ENCODE measurements at regions not wholly inside any gene's neighbourhood (a gene's known extent, or its start where the extent isn't known, plus 50 kb on each side); places are given as distances from the start of the nearest gene placed in this dataset.

- Histone ChIP-seq H3K27me3 (ENCODE audit: control insufficient read depth, insufficient read depth, low read length) (no peaks in the 10 kb centered on the region), H3K27ac (ENCODE audit: insufficient read depth, low read length) (no peak overlapping the region), H2AFZ (ENCODE audit: low read length) (no peak overlapping the region), H4K20me1 (ENCODE audit: control insufficient read depth, extremely low read depth, insufficient read depth, low read length) (no peaks in the 10 kb centered on the region), H3K4me3 (replicated peaks in 1 of 4; ENCODE audit: control extremely low read depth in 1 of 4, insufficient read depth in 1 of 4, low read depth in 3 of 4, low read length in 4 of 4) (no peak overlapping the region), H3K4me2 (ENCODE audit: extremely low read depth, insufficient read depth, low read length) (no peak overlapping the region), H3K9me3 (ENCODE audit: control insufficient read depth, insufficient read depth, low read depth, low read length) (no peaks in the 10 kb centered on the region), H3K36me3 (ENCODE audit: control insufficient read depth, insufficient read depth, low read length) (no peaks in the 10 kb centered on the region), H3K4me1 (ENCODE audit: control insufficient read depth, extremely low read depth, insufficient read depth, low read length) (no peaks in the 10 kb centered on the region), H3K9ac (ENCODE audit: insufficient read depth, low read length) (no peak overlapping the region), H3K79me2 (ENCODE audit: control insufficient read depth, insufficient read depth, low read length) (no peaks in the 10 kb centered on the region)
- DNase-seq (ENCODE audit: low read depth in 2 of 2): no peak
- TF ChIP-seq, protein P1, sequence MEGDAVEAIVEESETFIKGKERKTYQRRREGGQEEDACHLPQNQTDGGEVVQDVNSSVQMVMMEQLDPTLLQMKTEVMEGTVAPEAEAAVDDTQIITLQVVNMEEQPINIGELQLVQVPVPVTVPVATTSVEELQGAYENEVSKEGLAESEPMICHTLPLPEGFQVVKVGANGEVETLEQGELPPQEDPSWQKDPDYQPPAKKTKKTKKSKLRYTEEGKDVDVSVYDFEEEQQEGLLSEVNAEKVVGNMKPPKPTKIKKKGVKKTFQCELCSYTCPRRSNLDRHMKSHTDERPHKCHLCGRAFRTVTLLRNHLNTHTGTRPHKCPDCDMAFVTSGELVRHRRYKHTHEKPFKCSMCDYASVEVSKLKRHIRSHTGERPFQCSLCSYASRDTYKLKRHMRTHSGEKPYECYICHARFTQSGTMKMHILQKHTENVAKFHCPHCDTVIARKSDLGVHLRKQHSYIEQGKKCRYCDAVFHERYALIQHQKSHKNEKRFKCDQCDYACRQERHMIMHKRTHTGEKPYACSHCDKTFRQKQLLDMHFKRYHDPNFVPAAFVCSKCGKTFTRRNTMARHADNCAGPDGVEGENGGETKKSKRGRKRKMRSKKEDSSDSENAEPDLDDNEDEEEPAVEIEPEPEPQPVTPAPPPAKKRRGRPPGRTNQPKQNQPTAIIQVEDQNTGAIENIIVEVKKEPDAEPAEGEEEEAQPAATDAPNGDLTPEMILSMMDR (conservative IDR thresholded peaks at IDR 0.05 in 1 of 2, IDR thresholded peaks at IDR 0.05 in 1 of 2; ENCODE audit: low read depth in 1 of 2, low read length in 2 of 2): no peak
Observed at GRCh38 chr2:129901754-129902415, 77.6 kb upstream of the RAB6C start.

GRCh38 chr2:129902731-129903585 lies 76.5 kb upstream of the RAB6C start:
- Histone ChIP-seq H3K4me2 (ENCODE audit: extremely low read depth, insufficient read depth, low read length) (no peak overlapping the region), H2AFZ (ENCODE audit: low read length) (no peak overlapping the region), H3K4me3 (replicated peaks in 1 of 4; ENCODE audit: control extremely low read depth in 1 of 4, insufficient read depth in 1 of 4, low read depth in 3 of 4, low read length in 4 of 4) (no peak overlapping the region), H3K9me3 (ENCODE audit: control insufficient read depth, insufficient read depth, low read depth, low read length) (no peaks in the 10 kb centered on the region), H3K9ac (ENCODE audit: insufficient read depth, low read length) (no peak overlapping the region), H3K4me1 (ENCODE audit: control insufficient read depth, extremely low read depth, insufficient read depth, low read length) (no peaks in the 10 kb centered on the region), H3K27ac (ENCODE audit: insufficient read depth, low read length) (no peak overlapping the region), H3K36me3 (ENCODE audit: control insufficient read depth, insufficient read depth, low read length) (no peaks in the 10 kb centered on the region), H3K79me2 (ENCODE audit: control insufficient read depth, insufficient read depth, low read length) (no peaks in the 10 kb centered on the region), H3K27me3 (ENCODE audit: control insufficient read depth, insufficient read depth, low read length) (no peaks in the 10 kb centered on the region), H4K20me1 (ENCODE audit: control insufficient read depth, extremely low read depth, insufficient read depth, low read length) (no peaks in the 10 kb centered on the region)
- DNase-seq (ENCODE audit: low read depth in 2 of 2): no peak
- TF ChIP-seq, protein P1 (conservative IDR thresholded peaks at IDR 0.05 in 1 of 2, IDR thresholded peaks at IDR 0.05 in 1 of 2; ENCODE audit: low read depth in 1 of 2, low read length in 2 of 2): no peak
- no peak for TF ChIP-seq EZH2 (IDR thresholded peaks at IDR 0.05; ENCODE audit: low read length, missing control alignments)

- H3K9me3 ChIP-seq (ENCODE audit: control insufficient read depth, insufficient read depth, low read depth, low read length): no peaks in the 10 kb centered on the region
- no peak overlapping the region for H3K4me2 ChIP-seq (ENCODE audit: extremely low read depth, insufficient read depth, low read length)
- no peak overlapping the region for H2AFZ ChIP-seq (ENCODE audit: low read length)
- DNase-seq (ENCODE audit: low read depth in 2 of 2): no peak
- H3K79me2 ChIP-seq (ENCODE audit: control insufficient read depth, insufficient read depth, low read length): no peaks in the 10 kb centered on the region
- H4K20me1 ChIP-seq (ENCODE audit: control insufficient read depth, extremely low read depth, insufficient read depth, low read length): no peaks in the 10 kb centered on the region
- H3K36me3 ChIP-seq (ENCODE audit: control insufficient read depth, insufficient read depth, low read length): no peaks in the 10 kb centered on the region
- H3K27me3 ChIP-seq (ENCODE audit: control insufficient read depth, insufficient read depth, low read length): no peaks in the 10 kb centered on the region
- H3K4me3 ChIP-seq (replicated peaks in 1 of 4; ENCODE audit: control extremely low read depth in 1 of 4, insufficient read depth in 1 of 4, low read depth in 3 of 4, low read length in 4 of 4): no peak overlapping the region
- H3K4me1 ChIP-seq (ENCODE audit: control insufficient read depth, extremely low read depth, insufficient read depth, low read length): no peaks in the 10 kb centered on the region
- TF ChIP-seq, protein P1 (conservative IDR thresholded peaks at IDR 0.05 in 1 of 2, IDR thresholded peaks at IDR 0.05 in 1 of 2; ENCODE audit: low read depth in 1 of 2, low read length in 2 of 2): no peak
- no peak for TF ChIP-seq EZH2 (IDR thresholded peaks at IDR 0.05; ENCODE audit: low read length, missing control alignments)
- H3K27ac ChIP-seq (ENCODE audit: insufficient read depth, low read length): no peak overlapping the region
- H3K9ac ChIP-seq (ENCODE audit: insufficient read depth, low read length): no peak overlapping the region
Observed at GRCh38 chr2:129903586-129904425, 75.7 kb upstream of the RAB6C start.
